OCI-LY1 (cell line): ENCODE measurements at regions not wholly inside any gene's neighbourhood (a gene's known extent, or its start where the extent isn't known, plus 50 kb on each side); places are given as distances from the start of the nearest gene placed in this dataset.

Source experiments
- H2AFZ ChIP-seq: fragments of 200-600 bp; sonication (generic), shearing (Covaris generic); 2 replicates; pipeline ENCODE4 v1.6.0; 2014; ENCODE audit warnings: antibody characterized with exemption, mild to moderate bottlenecking, low read length
- H3F3A ChIP-seq: fragments of 200-600 bp; sonication (generic), shearing (Covaris generic); 2 replicates; pipeline ENCODE4 v1.6.0; 2014; ENCODE audit warnings: mild to moderate bottlenecking, antibody characterized with exemption, low read length, moderate library complexity; ENCODE audit not compliant: insufficient read depth
- H3K27ac ChIP-seq: fragments of 200-600 bp; sonication (generic); 2 replicates; pipeline ENCODE4 v1.5.1; 2014; ENCODE audit warnings: low read length, mixed run types, mild to moderate bottlenecking, low read depth; ENCODE audit not compliant: poor library complexity, severe bottlenecking
- H3K27me3 ChIP-seq: fragments of 200-600 bp; sonication (generic); 2 replicates; pipeline ENCODE4 v1.6.0; 2014; ENCODE audit warnings: antibody characterized with exemption, mild to moderate bottlenecking, low read length, moderate library complexity; ENCODE audit not compliant: insufficient read depth
- H3K36me3 ChIP-seq: fragments of 200-600 bp; sonication (generic); 2 replicates; pipeline ENCODE4 v1.6.1; 2014; ENCODE audit warnings: mild to moderate bottlenecking, antibody characterized with exemption, low read length, moderate library complexity, mixed read lengths; ENCODE audit not compliant: insufficient read depth
- H3K4me1 ChIP-seq: fragments of 200-600 bp; sonication (generic); 2 replicates; pipeline ENCODE4 v1.5.1; 2014; ENCODE audit warnings: mild to moderate bottlenecking, low read length, moderate library complexity; ENCODE audit not compliant: insufficient read depth, severe bottlenecking
- H3K4me2 ChIP-seq: fragments of 200-600 bp; sonication (generic), shearing (Covaris generic); 2 replicates; pipeline ENCODE4 v1.6.1; 2014; ENCODE audit warnings: low read length
- H3K4me3 ChIP-seq: fragments of 200-600 bp; sonication (generic); 2 replicates; pipeline ENCODE4 v1.5.1; 2014; ENCODE audit warnings: low read length, low read depth, mild to moderate bottlenecking, mixed read lengths; ENCODE audit not compliant: poor library complexity, severe bottlenecking
- H3K79me2 ChIP-seq: fragments of 200-600 bp; shearing (Covaris generic); 2 replicates; pipeline ENCODE4 v1.6.1; 2016; ENCODE audit warnings: mixed run types, low read length, mixed read lengths; ENCODE audit not compliant: insufficient read depth
- H3K9ac ChIP-seq: fragments of 200-600 bp; sonication (generic), shearing (Covaris generic); 2 replicates; pipeline ENCODE4 v1.6.1; 2014; ENCODE audit warnings: mild to moderate bottlenecking, low read length, mixed read lengths
- H3K9me2 ChIP-seq: fragments of 200-600 bp; sonication (generic), shearing (Covaris generic); 2 replicates; pipeline ENCODE4 v1.6.1; 2014; ENCODE audit warnings: low read depth, mild to moderate bottlenecking, low read length, mixed read lengths
- H3K9me3 ChIP-seq: fragments of 200-600 bp; shearing (Covaris generic); 2 replicates; pipeline ENCODE4 v1.6.1; 2014; ENCODE audit warnings: low read length, mixed read lengths
- H4K20me1 ChIP-seq: fragments of 200-600 bp; sonication (generic), shearing (Covaris generic); 2 replicates; pipeline ENCODE4 v1.6.0; 2016; ENCODE audit warnings: mild to moderate bottlenecking, low read length; ENCODE audit not compliant: insufficient read depth
- CTCF ChIP-seq: fragments of 200-600 bp; sonication (generic), shearing (Covaris generic); IDR thresholded peaks from 2 replicates; pipeline ENCODE4 v1.5.1; 2017; ENCODE audit warnings: mild to moderate bottlenecking, antibody characterized with exemption, low read length, moderate library complexity, mixed read lengths
- EZH2 ChIP-seq: fragments of 200-600 bp; sonication (generic), shearing (Covaris generic); IDR thresholded peaks from 2 replicates; pipeline ENCODE4 v1.8.0; 2017; ENCODE audit warnings: borderline replicate concordance, mixed run types, mild to moderate bottlenecking, antibody characterized with exemption, low read length, moderate library complexity, mixed read lengths

- Histone ChIP-seq H3K4me3 (no peak overlapping the region), H3K9ac (no peak overlapping the region), H3K9me3 (no peaks in the 10 kb centered on the region), H2AFZ (no peak overlapping the region), H3K27me3 (no peaks in the 10 kb centered on the region), H3F3A (no peaks in the 10 kb centered on the region), H3K4me2 (no peak overlapping the region), H3K27ac (no peak overlapping the region), H3K4me1 (no peaks in the 10 kb centered on the region), H4K20me1 (no peaks in the 10 kb centered on the region), H3K79me2 (no peaks in the 10 kb centered on the region), H3K36me3 (no peaks in the 10 kb centered on the region), H3K9me2 (no peaks in the 10 kb centered on the region)
- TF ChIP-seq CTCF (no peak), EZH2 (no peak)
Measured at GRCh38 chr7:21305455-21306235, 122.2 kb upstream of the SP4 start.

GRCh38 chr7:21314954-21315353, 112.9 kb upstream of the SP4 start:
- no peaks in the 10 kb centered on the region for H4K20me1 ChIP-seq
- no peaks in the 10 kb centered on the region for H3K27me3 ChIP-seq
- H3K9me3 ChIP-seq = no peaks in the 10 kb centered on the region
- no peaks in the 10 kb centered on the region for H3K4me1 ChIP-seq
- no peaks in the 10 kb centered on the region for H3K79me2 ChIP-seq
- H3K4me2 ChIP-seq = no peak overlapping the region
- no peak overlapping the region for H2AFZ ChIP-seq
- no peaks in the 10 kb centered on the region for H3K36me3 ChIP-seq
- no peaks in the 10 kb centered on the region for H3F3A ChIP-seq
- H3K4me3 ChIP-seq = no peak overlapping the region
- H3K27ac ChIP-seq = no peak overlapping the region
- no peak for TF ChIP-seq EZH2
- H3K9ac ChIP-seq = no peak overlapping the region
- H3K9me2 ChIP-seq = no peaks in the 10 kb centered on the region; the same call in 1 of the 2 replicates

- Histone ChIP-seq H4K20me1 (no peaks in the 10 kb centered on the region), H2AFZ (no peak overlapping the region), H3K9ac (no peak overlapping the region), H3K27ac (no peak overlapping the region), H3K27me3 (no peaks in the 10 kb centered on the region), H3K4me1 (no peaks in the 10 kb centered on the region), H3K4me2 (no peak overlapping the region), H3K36me3 (no peaks in the 10 kb centered on the region), H3K9me3 (no peaks in the 10 kb centered on the region), H3F3A (no peaks in the 10 kb centered on the region), H3K4me3 (no peak overlapping the region), H3K9me2 (no peaks in the 10 kb centered on the region; the same call in 1 of the 2 replicates), H3K79me2 (no peaks in the 10 kb centered on the region)
- TF ChIP-seq CTCF (no peak), EZH2 (no peak)
Measured at GRCh38 chr7:21317966-21318915, 109.6 kb upstream of the SP4 start.
